ENCODE measurements at regions not wholly inside any gene's neighbourhood (a gene's known extent, or its start where the extent isn't known, plus 50 kb on each side); places are given as distances from the start of the nearest gene placed in this dataset.

DNA sequence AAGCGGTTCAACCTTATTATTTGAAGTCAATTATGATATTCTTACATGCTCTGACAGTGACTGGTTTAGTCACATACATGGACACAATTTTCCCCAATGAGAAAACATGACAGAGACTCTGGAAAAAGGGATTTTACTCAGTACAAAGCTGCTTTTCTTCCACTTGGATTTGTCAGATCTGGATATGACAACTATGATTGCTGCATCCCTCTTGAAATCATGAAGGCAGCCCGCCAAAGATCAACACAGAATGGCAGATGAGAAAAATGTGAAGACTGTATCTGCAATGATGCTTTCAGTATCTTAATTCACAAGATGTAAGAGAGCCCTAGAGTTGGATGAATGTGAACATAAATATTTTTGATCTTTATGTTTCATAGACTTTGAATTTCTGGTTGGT is 439.6 kb downstream of the CDH8 start:
- DNase-seq, result no peak

DNA sequence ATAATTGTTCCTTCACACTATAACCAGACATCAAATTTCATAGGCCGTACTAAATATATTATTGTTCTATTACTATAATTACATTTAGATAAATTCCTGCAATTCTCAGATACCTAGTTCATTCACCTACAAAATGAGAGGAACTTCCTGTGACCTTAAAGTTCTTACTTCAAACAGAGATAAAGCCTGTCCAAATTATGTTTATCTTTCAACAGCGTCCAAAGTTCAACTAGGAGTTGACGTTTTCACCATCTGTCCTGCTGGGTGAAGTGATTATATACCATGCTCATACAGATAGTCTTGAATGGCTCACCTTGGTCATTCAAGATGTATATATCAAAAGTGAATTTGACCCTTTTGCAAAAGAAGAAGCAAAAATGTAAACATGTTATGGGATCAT is 440.6 kb downstream of the CDH8 start:
- peak; percentile 1 for DNase-seq

DNA sequence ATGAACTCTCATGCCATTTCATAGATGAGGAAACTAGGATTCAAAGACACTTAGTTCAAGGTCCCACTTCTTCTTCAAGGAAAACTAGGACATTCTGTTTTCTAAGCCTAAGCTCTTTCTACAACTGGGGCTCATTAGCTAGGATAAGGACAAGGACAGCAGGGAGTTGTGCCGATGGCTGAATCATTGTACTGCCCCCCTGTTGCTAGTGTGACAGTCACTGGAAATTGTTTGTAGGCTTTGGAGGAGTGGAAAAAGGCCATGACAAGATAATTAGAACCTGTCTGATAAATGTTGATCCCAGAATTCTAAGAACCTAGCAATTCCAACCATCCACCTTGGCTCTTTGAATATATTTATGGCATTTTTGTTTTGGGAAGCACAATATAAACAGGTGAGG is 445.7 kb downstream of the CDH8 start:
- DNase-seq, result peak; percentile 27

DNA sequence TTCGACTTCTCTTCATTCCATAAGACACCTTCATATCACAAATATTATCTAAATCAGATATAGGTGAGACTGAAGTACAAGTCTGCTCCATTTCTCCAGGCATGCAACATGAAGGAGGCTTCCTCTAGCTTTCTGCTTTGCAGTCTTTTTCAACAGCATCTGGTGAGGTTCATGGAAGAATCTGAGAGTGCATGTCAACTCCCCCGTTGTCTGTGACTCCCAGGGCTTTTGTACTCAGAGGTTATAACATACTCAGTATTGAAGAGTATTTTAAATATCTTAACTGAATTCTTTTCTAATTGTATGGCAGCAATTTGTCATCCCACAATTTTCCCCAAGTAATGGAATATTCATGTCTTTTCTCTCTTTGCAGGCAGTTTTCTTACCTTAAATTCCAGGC is 448.7 kb downstream of the CDH8 start:
- no peak for DNase-seq

DNA sequence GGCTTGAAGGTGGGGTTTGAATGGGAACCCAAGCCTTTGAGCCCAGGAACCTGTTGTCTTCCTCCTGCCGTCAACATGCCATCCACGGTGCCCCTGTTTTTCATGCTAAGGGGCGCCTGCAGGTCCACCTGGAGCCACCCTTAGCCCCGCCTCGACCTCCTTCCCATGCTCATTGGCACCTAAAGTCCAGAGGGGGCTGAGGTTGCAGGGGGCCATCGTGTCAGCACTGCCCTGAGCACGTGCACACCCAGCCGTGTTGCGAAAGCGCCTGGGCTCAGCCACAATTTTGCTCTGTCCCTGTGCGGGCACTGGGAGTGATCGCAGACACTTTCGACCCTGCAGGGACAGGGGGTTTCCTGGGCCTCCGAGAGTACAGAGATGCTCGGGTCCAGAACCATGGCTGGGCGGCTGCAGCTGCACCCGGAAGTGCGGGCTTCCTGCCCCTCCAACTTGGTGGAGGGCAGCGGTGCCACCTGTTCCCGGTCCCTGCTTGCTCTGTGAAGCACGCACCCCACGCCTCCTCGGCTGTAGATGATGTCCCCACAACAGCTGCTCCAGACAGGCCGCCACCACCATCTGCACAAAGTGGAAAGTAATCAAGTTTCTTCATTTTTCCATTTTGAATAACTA is 454.7 kb downstream of the CDH8 start:
- DNase-seq, result no peak

DNA sequence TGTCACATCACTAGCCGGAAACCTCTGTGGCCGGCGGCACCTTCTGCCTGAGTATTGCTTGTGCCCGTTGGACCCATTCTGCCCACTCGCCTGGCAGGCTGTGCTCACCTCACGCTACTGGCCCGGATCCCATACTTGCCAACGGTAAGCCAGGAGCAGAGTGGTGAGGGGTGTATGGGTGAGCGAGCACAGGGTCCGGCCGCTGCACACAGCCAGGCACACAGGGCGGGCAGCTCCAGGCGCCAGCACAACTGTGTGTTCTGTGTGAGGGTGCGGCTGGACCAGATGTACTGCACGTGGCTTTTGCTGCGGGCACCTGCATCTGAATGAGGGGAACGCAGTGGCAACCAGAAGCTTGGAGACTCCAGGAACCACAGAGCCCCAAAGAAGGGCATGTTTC is 455.7 kb downstream of the CDH8 start:
- DNase-seq, result no peak

DNA sequence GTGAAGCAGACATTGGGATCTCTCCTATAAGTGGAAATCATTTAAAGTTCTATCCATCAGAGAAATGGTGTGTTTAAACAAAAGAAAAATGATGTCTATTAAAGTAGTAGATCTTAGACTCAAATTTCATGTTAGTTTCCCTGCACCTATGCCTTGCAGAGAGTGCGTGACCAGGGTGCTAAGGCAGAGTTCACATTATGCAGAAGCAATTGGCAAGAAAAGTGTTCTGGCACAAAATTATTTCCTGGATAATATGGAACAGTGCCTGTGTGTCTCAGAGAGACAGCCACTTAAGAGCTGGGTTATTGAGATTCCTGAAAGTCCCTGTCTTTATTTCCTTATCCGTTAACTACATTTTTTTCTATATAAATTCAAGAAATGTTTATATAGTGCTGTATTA is 457.0 kb downstream of the CDH8 start:
- no peak for DNase-seq

DNA sequence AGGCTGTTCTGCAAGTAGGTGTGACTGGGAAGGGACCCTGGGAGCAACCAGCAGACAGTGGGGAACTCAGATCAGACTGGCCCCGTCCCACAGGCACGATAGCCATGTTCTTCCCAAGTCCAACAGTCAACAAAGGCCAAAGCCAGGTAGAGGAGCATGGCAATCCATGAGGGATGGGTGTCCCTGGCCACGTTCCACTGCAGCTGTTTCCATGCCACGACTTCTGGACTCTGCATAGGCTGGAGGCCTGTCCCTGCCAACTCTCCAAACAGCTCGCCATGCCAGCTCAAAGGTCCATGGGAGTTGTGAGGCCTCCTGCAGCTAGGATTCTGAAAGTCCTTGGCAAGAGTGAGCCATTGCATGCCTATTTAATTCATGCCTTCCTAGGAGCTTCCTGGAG is 459.8 kb downstream of the CDH8 start:
- DNase-seq, result no peak

DNA sequence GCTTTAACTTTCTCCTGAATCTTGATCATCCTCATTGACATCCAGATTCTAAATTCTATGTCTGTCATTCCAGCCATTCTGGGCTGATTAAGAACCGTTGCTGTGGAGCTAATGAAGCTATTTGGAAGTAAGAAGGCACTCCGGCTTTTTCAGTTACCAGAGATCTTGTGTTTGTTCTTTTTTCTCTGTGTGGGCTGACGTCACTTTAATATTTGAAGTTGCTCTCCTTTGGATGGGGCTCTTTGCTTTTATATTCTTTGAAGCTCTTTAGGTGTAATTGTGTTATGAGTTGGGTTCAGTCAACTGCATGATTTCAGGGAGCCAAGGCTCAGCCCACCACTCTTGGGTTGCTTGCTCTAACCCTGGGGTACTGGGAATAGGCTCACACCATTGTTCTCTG is 460.6 kb downstream of the CDH8 start:
- DNase-seq, result no peak

DNA sequence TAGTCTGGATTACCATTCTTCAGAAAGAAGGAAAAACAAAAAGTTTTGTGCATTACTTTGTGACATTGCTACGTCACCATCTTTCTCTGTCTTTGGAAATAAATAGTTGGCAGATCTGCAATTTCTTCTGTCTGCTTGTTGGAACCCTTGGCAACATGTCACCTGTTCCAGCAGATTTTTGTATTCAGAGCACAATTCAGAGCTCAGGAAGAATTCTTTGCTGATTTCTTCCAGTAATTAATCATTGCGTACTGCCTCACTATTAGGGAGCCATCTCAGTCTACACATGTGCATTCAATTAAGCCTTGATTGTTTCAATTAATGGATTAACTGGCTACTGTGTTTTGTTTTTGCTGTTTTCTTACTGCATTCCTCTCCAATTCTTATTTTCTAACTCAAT is 467.2 kb downstream of the CDH8 start:
- no peak for DNase-seq

DNA sequence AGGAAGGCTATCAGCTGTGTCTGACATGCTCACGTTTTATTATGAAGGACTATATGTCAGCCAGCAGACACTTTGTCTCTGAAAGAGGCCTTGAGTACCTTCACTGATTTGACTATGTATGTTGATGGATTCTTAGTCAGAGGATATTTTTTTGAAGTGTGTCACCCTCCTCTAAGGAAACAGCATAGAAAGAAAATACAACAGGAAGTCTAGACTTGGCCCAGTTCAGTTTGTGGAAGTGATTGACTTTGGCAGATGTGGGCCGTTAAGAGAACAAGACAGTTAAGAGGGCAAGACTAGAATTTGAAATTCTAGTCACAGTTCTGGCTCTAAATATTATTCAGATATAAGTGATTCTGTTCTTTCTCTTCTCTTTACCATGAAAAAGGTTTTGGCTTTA is 471.5 kb downstream of the CDH8 start:
- DNase-seq, result no peak

DNA sequence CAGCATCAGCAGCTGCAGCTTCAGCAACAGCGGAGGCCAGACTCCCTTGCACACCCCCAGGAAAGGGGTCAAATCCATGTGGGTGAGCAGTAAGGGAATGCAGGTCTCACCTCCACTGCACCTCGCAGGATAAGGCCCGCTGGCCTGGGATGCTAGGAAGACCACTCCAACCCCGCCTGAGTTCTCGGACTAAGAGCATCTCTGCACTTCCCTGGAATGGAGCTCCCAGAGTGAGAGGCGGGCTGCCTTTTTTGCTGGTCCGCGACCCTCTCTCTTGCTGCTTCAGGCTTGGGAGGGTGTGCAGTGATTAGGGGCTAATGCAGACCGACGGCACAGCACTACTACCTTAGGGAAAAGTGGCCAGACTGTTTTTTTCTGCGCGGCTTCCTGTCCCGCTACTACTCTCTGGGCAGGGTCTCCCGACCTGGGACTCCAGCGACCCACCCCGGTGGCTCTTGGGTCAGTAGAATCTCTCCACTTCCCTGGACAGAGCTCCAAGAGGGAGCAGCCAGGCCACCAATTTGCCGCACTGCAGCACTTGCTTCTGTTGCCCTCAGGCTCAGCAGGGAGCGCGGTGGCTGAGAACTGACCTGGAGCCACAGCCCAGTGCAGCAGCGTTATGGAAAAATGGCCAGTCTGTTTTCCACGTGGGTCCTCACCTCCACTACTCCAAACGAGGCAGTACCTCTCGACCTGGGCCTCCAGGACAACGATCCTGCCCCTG is 480.4 kb downstream of the CDH8 start:
- DNase-seq, result no peak

DNA sequence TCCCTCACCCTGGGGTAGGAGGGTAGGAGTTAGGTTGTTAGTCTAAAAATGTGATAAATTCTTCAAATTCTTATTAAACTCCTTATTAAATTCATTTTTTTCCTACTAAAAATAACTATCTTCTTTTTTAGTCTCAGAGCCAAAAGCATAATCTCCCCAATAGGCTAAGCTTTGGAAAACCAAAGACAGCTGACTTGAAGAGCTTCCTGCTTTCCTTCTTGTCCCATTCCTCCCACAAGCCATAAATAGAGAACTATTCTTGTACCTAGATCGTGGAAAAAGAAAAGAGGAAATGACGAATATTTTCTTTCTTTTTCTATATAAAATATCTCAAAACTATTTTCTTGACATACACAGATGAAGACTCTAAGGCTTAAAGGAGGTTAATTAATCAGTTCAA is 486.9 kb downstream of the CDH8 start:
- DNase-seq, result no peak

DNA sequence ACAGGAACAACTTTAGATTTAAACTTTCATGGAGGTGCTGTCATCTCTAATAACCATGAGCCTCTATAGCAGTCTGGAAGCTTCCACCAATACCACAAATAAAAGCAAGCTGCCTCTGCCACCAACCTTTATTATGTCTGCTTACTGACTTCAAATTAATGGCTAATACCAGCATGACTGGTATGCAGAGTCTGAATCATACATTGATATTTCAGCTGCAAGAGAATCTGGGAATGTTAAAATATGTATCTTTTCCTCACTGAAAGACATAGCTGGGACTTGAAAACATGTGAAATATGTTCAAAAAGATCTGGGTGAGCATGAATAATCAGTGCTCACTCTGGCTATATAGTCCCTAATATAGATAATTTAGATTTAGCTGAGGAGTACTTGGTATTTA is 488.6 kb downstream of the CDH8 start:
- DNase-seq, result no peak

DNA sequence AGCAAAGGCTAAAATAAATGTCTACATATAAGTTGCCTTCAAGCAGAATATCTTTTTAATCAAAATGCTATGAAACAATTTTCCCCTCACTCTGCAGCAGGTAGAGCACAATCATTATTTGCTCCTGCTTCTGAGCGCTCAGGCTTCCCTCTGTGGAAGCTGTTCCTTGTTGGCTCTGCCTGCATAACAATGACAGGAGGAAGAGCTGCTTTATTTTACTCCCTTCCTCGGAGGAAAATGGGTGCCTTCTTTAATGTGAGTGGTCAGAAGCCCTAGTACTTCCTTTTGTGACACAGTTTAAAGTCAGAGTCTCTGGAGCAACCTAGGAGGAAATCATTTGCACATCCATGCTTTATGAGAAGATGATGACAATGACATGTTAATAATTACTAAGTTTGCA is 492.1 kb downstream of the CDH8 start:
- no peak for DNase-seq

DNA sequence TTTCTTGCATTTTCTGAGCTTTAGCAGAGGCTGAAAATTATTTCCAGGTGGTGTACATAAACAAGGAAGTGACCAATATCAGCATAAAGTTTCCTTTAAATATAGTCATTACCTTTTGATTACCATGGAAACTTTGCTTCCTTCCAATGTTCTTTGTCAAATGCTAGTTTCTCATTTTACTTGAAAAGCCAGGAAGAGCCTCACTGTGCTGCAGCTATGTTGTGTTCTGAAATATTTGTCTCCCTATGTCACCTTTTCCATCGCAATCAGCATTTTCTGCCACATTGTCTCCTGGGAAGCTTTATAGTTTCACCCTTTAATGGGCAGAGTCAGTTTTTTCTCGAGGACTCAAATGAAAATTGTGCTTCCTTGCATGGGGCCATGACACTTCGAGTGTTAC is 496.0 kb downstream of the CDH8 start:
- DNase-seq, result no peak

DNA sequence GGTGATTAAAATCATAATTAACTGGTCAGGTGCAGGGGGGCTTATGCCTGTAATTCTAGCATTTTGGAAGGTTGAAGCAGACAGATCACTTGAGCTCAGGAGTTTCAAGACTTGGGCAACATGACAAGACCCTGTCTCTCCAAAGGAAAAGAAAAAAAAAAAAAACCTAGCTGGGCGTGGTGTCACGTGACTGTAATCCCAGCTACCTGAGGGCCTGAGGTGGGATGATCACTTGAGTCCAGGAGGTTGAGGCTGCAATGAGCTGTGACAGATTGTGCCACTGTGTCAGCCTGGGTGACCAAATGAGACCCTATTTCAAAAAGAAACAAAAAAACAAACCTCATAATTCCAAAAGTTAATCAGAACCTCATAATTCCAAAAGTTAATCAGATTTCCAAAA is 505.5 kb downstream of the CDH8 start:
- DNase-seq, result no peak

DNA sequence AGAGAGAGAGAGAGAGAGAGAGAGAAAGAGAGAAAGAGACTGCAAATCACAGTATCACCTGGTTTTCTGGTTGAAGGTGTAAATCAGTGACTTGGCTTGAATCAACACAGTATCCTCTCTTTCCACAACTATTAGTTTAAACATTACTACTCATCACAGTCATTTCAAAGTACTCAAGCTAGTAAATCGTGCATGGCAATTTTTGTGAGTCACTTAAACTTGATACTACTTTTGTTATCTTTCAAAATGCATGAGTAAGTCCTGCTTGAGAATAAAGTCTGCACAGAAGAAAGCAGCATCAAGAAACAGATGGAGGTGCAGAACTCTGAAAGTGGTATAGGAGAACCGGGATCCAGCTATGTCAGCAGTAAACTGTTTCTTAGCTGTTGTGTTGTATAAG is 535.4 kb downstream of the CDH8 start:
- DNase-seq, result no peak

DNA sequence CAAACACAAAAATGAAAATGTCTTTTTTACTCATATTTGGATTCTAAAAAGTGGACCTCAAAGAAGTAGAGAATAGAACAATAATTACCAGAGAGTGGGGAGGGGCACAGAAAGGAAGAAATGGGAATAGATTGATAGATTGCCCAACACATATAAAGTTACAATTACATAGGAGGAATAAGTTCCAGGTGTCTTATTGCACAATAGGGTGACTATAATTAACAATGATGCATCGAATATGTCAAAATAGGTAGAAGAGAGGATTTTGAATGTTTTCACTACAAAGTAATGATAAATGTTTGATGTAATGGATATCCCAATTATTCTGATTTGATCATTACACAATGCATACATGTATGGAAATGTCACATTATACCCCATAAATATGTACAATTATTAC is 556.0 kb downstream of the CDH8 start:
- DNase-seq, result no peak

DNA sequence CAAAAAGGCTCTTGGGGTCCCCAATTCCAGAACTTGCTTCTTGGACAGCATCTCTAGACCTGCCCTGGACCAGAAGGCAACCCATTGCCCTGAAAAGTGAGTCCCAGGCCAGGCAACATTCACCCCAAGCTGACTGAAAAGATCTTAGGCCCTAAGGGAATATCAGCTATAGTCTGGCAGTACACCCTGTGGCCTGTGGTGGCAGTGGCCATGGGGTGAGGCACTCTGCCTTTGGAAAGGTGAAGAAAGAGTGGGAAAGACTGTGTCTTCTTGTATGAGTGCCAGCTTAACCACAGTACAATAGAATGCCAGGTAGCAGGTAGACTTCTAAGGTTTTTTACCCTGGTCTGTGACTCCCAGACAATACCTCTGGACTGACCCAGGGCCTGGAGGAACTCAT is 564.5 kb downstream of the CDH8 start:
- DNase-seq, result no peak

DNA sequence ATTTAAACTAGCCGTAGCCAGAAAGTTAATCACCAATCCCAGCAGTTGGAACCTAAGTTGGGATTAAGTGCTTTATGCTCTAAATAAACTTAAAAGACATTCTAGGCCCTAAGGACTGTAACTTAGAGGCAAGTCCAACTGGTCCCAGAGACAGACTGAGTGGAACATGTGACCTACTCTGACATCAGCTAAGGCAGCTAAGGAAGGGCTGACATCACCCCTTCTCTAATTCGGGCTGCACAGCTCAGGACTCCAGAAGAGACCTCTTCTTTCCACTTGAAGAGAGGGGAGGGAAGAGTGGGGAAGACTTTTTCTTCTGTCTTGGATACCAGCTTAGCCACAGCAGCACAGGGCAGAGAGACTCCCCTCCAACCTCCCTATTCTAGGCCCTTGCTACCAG is 565.2 kb downstream of the CDH8 start:
- DNase-seq, result no peak

DNA sequence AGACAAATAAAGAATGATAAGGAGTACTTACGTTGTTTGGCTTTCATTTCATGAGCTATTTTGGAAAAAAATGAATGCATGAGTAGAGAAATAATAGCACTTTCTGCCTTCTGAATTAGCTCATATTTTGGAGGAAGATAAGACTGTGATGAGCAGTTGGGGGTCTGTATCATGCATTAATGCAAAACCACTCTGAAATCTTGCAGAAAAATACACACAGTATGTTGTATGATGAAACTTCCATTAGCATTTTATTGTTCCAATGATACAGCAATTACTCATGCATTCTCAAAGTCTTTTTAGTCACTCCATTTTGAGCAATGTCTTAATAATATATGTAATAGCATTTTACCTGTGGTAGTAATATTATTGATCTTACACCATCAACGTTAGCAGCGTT is 571.0 kb downstream of the CDH8 start:
- no peak for DNase-seq

DNA sequence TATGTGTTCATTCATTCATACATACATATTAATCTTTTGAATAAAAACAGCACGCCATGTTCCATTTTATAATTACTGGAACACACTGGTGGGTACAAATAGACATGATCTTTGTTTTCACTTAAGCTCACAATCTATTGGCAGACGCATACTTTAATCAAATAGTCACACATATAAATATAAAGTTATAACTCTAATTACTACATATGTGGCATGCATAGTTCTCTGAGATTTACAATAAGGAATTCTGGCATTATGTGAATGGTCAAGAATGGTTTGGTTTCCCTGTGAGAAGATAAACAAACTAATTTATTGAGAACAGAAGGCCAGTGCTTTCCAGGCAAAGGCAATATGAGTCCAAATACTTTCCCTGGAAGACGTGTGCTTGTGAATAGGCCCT is 576.2 kb downstream of the CDH8 start:
- no peak for DNase-seq

DNA sequence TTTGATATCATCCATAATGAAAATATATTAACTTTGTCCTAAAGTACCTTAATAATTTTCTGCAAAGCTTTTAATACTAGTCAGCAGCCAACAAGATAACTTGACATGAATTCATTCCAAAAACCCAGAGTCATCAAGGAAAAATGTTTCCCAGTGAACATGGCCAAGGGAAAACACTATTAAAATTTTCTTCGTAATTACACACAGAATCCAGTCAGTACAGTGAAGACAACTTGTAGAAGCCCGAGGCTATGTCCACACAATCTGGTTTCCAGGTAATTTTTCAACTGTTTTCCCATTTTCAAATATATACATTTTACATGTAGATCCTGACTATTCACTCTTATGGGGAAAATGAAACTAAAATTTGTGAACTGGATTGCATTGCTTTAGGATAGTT is 600.9 kb downstream of the CDH8 start:
- no peak for DNase-seq

DNA sequence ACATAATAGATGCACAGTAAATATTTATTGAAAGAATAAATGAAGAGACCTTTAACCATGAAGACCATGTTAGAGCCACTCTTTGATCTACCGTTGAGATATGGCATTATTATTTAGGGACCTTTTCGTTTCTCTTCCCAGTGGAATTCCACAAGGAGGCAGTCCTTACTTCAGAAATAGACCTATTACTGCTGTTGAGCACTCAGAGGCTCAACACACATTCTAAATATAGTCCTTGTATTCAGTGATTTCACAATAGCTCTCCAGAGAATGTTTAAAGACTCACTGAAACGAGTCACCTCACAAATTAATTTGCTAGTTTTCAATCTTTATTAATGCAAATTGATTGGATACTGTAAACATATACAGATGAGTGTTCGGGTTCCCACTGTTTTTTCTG is 603.8 kb downstream of the CDH8 start:
- peak; percentile 2 for DNase-seq
